ENCODE measurements at regions not wholly inside any gene's neighbourhood (a gene's known extent, or its start where the extent isn't known, plus 50 kb on each side); places are given as distances from the start of the nearest gene placed in this dataset.

DNA sequence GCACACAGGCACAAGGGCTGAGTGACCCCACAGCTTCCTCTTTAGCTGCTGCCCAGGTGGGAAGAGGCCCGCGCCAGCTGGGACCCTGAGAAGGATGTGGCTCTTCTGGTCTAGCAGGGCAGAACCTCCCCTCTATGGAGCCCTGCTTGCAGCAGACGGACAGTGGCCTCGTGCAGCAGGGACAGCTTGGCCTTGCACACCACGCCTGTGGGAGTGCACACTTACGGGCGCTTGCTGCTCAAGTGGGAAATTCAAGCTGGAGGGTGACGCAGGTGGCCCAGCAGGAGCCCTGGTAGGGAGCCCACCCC is 971.4 kb downstream of the BRD1 start:
- peaks cover 0 to 5% (median 2%) of the 10 kb centered on the region in 3 donors for H3K27me3 ChIP-seq (ENCODE audit: insufficient read depth in 3 of 3, low read length in 2 of 3)
- H3K27ac ChIP-seq = no peak overlapping the region
- no peak for DNase-seq
- TF ChIP-seq, protein P1, sequence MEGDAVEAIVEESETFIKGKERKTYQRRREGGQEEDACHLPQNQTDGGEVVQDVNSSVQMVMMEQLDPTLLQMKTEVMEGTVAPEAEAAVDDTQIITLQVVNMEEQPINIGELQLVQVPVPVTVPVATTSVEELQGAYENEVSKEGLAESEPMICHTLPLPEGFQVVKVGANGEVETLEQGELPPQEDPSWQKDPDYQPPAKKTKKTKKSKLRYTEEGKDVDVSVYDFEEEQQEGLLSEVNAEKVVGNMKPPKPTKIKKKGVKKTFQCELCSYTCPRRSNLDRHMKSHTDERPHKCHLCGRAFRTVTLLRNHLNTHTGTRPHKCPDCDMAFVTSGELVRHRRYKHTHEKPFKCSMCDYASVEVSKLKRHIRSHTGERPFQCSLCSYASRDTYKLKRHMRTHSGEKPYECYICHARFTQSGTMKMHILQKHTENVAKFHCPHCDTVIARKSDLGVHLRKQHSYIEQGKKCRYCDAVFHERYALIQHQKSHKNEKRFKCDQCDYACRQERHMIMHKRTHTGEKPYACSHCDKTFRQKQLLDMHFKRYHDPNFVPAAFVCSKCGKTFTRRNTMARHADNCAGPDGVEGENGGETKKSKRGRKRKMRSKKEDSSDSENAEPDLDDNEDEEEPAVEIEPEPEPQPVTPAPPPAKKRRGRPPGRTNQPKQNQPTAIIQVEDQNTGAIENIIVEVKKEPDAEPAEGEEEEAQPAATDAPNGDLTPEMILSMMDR (IDR thresholded peaks at IDR 0.05) = no peak
- WGBS, 3 donors = 79 to 88% (median 80%) methylated on average over 8 of the region's 8 CpGs
- no peaks in the 10 kb centered on the region for H3K9me3 ChIP-seq
- ATAC-seq = no peak
- intact Hi-C loops (cut with DNase I) = no loop called here
- no peak overlapping the region for H3K4me3 ChIP-seq
- no peaks in the 10 kb centered on the region for H3K4me1 ChIP-seq
- H3K36me3 ChIP-seq (ENCODE audit: insufficient read depth in 1 of 2, low read depth in 1 of 2) = no peaks in the 10 kb centered on the region

DNA sequence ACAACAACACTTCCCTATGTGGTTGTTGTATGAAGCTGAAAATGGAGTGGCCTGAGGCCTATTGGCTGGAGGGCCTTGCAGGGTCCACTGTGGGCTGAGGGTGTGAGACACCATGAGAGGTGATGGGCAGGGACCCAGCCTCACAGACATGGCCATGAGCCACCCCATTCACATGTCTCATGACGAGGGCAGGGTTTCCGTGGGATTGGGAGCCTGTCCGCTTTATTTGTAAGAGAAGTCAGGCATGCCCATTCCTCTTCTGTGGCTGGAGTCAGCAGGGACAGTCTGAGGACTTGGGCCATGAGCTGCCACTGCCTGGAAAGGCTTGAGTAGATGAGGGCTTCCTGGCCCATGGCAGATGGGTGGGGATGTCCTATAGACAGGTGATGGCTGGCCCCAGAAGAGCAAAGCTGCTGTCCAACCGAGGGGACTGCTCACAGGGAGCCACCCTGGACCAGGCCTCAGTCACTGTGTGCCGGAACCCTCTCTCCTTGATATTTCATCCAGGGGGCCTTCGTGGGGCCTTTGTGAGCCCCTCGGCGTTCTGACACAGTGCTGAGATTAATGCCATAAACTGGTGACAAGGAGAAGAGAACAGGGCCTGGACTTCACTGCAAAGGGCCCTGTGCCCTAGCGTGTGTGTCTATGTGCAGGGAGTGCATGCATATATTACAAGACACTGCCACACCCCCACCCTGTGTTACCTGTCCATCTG is 971.9 kb downstream of the BRD1 start:
- Histone ChIP-seq H3K36me3 (ENCODE audit: insufficient read depth in 1 of 2, low read depth in 1 of 2) (no peaks in the 10 kb centered on the region), H3K27me3 (ENCODE audit: insufficient read depth in 3 of 3, low read length in 2 of 3) (peaks cover 0 to 5% (median 2%) of the 10 kb centered on the region in 3 donors), H3K27ac (no peak overlapping the region), H3K4me3 (no peak overlapping the region), H3K4me1 (no peaks in the 10 kb centered on the region), H3K9me3 (no peaks in the 10 kb centered on the region)
- TF ChIP-seq, protein P1 (IDR thresholded peaks at IDR 0.05) = no peak
- intact Hi-C loops (cut with DNase I) = no loop called here
- WGBS, 3 donors = 90 to 91% (median 91%) methylated on average over 9 of the region's 9 CpGs
- no peak for ATAC-seq
- no peak for DNase-seq

DNA sequence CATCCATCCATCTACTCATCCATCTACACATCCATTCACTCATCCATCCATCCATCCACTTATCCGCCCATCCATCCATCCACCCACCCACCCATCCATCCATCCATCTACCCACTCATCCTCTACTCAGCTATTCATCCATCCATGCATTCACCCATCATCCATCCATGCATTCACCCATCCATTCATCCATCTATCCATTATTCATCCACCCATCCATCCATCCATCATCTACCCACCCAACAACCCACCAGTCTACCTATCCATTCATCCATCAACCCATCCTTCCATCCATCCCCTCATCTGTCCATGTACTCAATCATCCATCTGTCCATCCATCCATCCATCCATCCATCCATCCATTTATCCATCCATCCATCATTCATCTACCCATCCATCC is 972.7 kb downstream of the BRD1 start:
- TF ChIP-seq, protein P1 (IDR thresholded peaks at IDR 0.05) = no peak
- WGBS, 3 donors = 79 to 93% (median 81%) methylated on average over 1 of the region's 1 CpG
- DNase-seq = no peak

DNA sequence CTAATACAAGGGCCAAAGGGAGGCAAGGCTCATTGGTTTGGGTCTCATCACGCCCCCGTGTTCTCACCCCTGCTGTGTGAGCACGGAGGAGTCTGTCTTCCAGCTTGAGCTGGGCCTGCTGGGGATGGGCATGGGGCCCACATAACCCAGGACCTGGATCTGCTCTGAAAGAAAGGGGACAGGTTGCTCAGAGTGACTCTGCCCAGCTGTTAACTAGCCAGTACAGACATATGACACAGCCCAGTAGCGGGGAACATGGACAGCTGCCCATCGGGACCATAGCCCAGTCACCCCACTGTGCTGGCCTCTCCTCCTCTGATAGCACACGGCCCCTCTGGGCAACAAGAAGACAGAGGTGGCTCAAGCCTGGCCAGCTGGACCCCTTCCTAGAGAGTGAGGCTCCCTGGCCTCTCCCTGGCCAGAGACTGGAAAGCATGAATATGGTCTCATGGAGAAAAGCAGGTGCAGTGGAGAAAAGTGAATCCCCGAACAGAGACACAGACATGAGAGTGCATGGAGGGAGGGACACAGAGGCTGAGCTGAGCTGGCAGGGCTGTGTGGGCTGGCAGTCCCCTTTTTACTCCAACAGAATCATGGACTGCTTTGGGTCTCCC is 973.9 kb downstream of the BRD1 start:
- no peaks in the 10 kb centered on the region for H3K4me1 ChIP-seq
- H3K4me3 ChIP-seq = no peak overlapping the region
- TF ChIP-seq, protein P1 (IDR thresholded peaks at IDR 0.05) = no peak
- DNase-seq (no peak), ATAC-seq (no peak)
- intact Hi-C loops (cut with DNase I) = no loop called here
- 17 to 37% (median 27%) methylated on average over 7 of the region's 7 CpGs for WGBS, 3 donors
- no peaks in the 10 kb centered on the region for H3K9me3 ChIP-seq
- no peaks in the 10 kb centered on the region for H3K36me3 ChIP-seq (ENCODE audit: insufficient read depth in 1 of 2, low read depth in 1 of 2)
- H3K27me3 ChIP-seq (ENCODE audit: insufficient read depth in 3 of 3, low read length in 2 of 3) = peaks cover 0 to 5% (median 0%) of the 10 kb centered on the region in 3 donors
- no peak overlapping the region for H3K27ac ChIP-seq

More for the DNA sequence above, 972.7 kb downstream of the BRD1 start:
- no peak for ATAC-seq
- no peak overlapping the region for H3K4me3 ChIP-seq
- H3K36me3 ChIP-seq (ENCODE audit: insufficient read depth in 1 of 2, low read depth in 1 of 2) = no peaks in the 10 kb centered on the region
- peaks cover 0 to 5% (median 2%) of the 10 kb centered on the region in 3 donors for H3K27me3 ChIP-seq (ENCODE audit: insufficient read depth in 3 of 3, low read length in 2 of 3)
- no peaks in the 10 kb centered on the region for H3K4me1 ChIP-seq
- H3K27ac ChIP-seq = no peak overlapping the region
- intact Hi-C loops (cut with DNase I) = no loop called here
- H3K9me3 ChIP-seq = no peaks in the 10 kb centered on the region

Measured in psoas muscle (tissue), 7 donors.